CD14-positive monocyte (primary cell): ENCODE measurements at regions not wholly inside any gene's neighbourhood (a gene's known extent, or its start where the extent isn't known, plus 50 kb on each side); places are given as distances from the start of the nearest gene placed in this dataset.

Experiments
- DNase-seq, 3 donors: peaks; one replicate each; pipeline ENCODE4 v3.0.0-alpha.2; 2011 to 2022
- H2AFZ ChIP-seq: 2 replicates; pipeline ENCODE4 v1.6.0; 2012; ENCODE audit warnings: mild to moderate bottlenecking, low read depth, low read length, inconsistent platforms; ENCODE audit not compliant: insufficient read depth, poor library complexity, severe bottlenecking
- H3K27ac ChIP-seq, 2 donors: 1 replicate in 1 of 2; 2 replicates in 1 of 2; pipeline ENCODE4 v1.5.1; 2012 to 2013; ENCODE audit warnings: low read length in 2 of 2, control low read depth in 1 of 2, inconsistent platforms in 1 of 2, low read depth in 1 of 2, mild to moderate bottlenecking in 1 of 2
- H3K27me3 ChIP-seq, 2 donors: one replicate each; pipeline versions ENCODE4 v1.6.0 to v1.6.1; 2011 to 2013; ENCODE audit warnings: low read length in 2 of 2; ENCODE audit not compliant: control insufficient read depth in 2 of 2, insufficient read depth in 2 of 2
- H3K36me3 ChIP-seq, 2 donors: replicated peaks in 1 of 2; 1 replicate in 1 of 2; 2 replicates in 1 of 2; pipeline versions ENCODE4 v1.5.1 to v1.6.1; 2012 to 2013; ENCODE audit warnings: low read length in 2 of 2, control low read depth in 1 of 2, inconsistent platforms in 1 of 2, mild to moderate bottlenecking in 1 of 2; ENCODE audit not compliant: insufficient read depth in 2 of 2, control insufficient read depth in 1 of 2
- H3K4me1 ChIP-seq, 2 donors: 1 replicate in 1 of 2; 2 replicates in 1 of 2; pipeline versions ENCODE4 v1.5.1 to v1.6.1; 2012 to 2013; ENCODE audit warnings: low read length in 2 of 2, control low read depth in 1 of 2, inconsistent platforms in 1 of 2, mild to moderate bottlenecking in 1 of 2, moderate library complexity in 1 of 2; ENCODE audit not compliant: insufficient read depth in 2 of 2, control insufficient read depth in 1 of 2
- H3K4me2 ChIP-seq: replicated peaks from 2 replicates; pipeline ENCODE3; 2012; ENCODE audit warnings: low read length, moderate library complexity, mild to moderate bottlenecking; ENCODE audit not compliant: poor library complexity, severe bottlenecking; ENCODE audit errors: extremely low read depth
- H3K4me3 ChIP-seq, 3 experiments: fragments of 200-600 bp in 1 of 3; sonication (generic) in 1 of 3; replicated peaks in 1 of 3; 1 replicate in 2 of 3; 2 replicates in 1 of 3; pipeline ENCODE4 v1.5.1; 2011 to 2013; ENCODE audit warnings: low read length in 3 of 3, mild to moderate bottlenecking in 3 of 3, control low read depth in 2 of 3, low read depth in 2 of 3, inconsistent platforms in 1 of 3, moderate library complexity in 1 of 3
- H3K79me2 ChIP-seq: 2 replicates; pipeline ENCODE4 v1.6.0; 2012; ENCODE audit warnings: mild to moderate bottlenecking, control low read depth, inconsistent platforms, low read length, moderate library complexity; ENCODE audit not compliant: insufficient read depth
- H3K9ac ChIP-seq: 2 replicates; pipeline ENCODE4 v1.6.0; 2017; ENCODE audit warnings: low read length, mild to moderate bottlenecking; ENCODE audit not compliant: insufficient read depth, poor library complexity, severe bottlenecking
- H3K9me3 ChIP-seq, 2 donors: replicated peaks in 1 of 2; 1 replicate in 1 of 2; 2 replicates in 1 of 2; pipeline versions ENCODE4 v1.5.1 to v1.6.1; 2012 to 2013; ENCODE audit warnings: low read length in 2 of 2, control low read depth in 1 of 2; ENCODE audit not compliant: control insufficient read depth in 1 of 2, insufficient read depth in 1 of 2
- H4K20me1 ChIP-seq: 2 replicates; pipeline ENCODE4 v1.6.0; 2012; ENCODE audit warnings: mild to moderate bottlenecking, low read length, control low read depth, moderate library complexity; ENCODE audit not compliant: insufficient read depth
- H3K27ac Mint-ChIP-seq, 7 donors: one replicate each; pipeline ENCODE4 v1.8.0; 2020; ENCODE audit warnings: mild to moderate bottlenecking in 7 of 7, mixed read lengths in 7 of 7, moderate library complexity in 6 of 7, inconsistent platforms in 2 of 7
- H3K27me3 Mint-ChIP-seq, 3 donors: one replicate each; pipeline ENCODE4 v1.8.0; 2021 to 2022; ENCODE audit warnings: low read depth in 3 of 3, mild to moderate bottlenecking in 3 of 3, mixed read lengths in 3 of 3, moderate library complexity in 3 of 3, inconsistent platforms in 1 of 3
- H3K36me3 Mint-ChIP-seq, 2 donors: one replicate each; pipeline ENCODE4 v1.8.0; 2020; ENCODE audit warnings: mixed read lengths in 2 of 2, inconsistent platforms in 1 of 2, mild to moderate bottlenecking in 1 of 2
- H3K4me1 Mint-ChIP-seq: one replicate; pipeline ENCODE4 v1.8.0; 2020; ENCODE audit warnings: mild to moderate bottlenecking, mixed read lengths
- H3K4me3 Mint-ChIP-seq, 2 donors: one replicate each; pipeline ENCODE4 v1.8.0; 2020; ENCODE audit warnings: mild to moderate bottlenecking in 2 of 2, mixed read lengths in 2 of 2, moderate library complexity in 1 of 2
- H3K9me3 Mint-ChIP-seq, 7 donors: one replicate each; pipeline ENCODE4 v1.8.0; 2020 to 2022; ENCODE audit warnings: mixed read lengths in 7 of 7, mild to moderate bottlenecking in 6 of 7, moderate library complexity in 6 of 7, inconsistent platforms in 2 of 7
- CTCF ChIP-seq: fragments of 200-600 bp; IDR thresholded peaks from one replicate; pipeline ENCODE4 v1.8.0; 2022; ENCODE audit warnings: antibody characterized with exemption, mild to moderate bottlenecking
- WGBS: methylation state at CpG from one replicate; pipeline ENCODE4 v1.1.5; 2013; ENCODE audit warnings: missing lambda C conversion rate; ENCODE audit not compliant: insufficient coverage; 5-methylcytosine and 5-hydroxymethylcytosine counted together
- intact Hi-C, 2 donors: fragments of 100-400 bp; cut with micrococcal nuclease; formaldehyde crosslinking; loops; one replicate each; pipeline versions ENCODE4 v1.15.0 to v1.15.1; 2023

GRCh38 chr5:91906494-91906893, 523.4 kb upstream of the ARRDC3 start:
- Histone ChIP-seq H3K4me1 (no peaks in the 10 kb centered on the region), H3K27me3 (no peaks in the 10 kb centered on the region), H3K79me2 (no peaks in the 10 kb centered on the region), H3K9me3 (peaks cover 0 to 3% of the 10 kb centered on the region in 2 donors), H3K4me2 (no peak overlapping the region), H3K9ac (no peak overlapping the region), H4K20me1 (no peaks in the 10 kb centered on the region), H2AFZ (no peak overlapping the region), H3K27ac (no peak overlapping the region), H3K36me3 (no peaks in the 10 kb centered on the region), H3K4me3 (no peak overlapping the region)
- no peak for DNase-seq
- no peak overlapping the region for H3K4me3 Mint-ChIP-seq
- H3K27me3 Mint-ChIP-seq = no peaks in the 10 kb centered on the region
- H3K4me1 Mint-ChIP-seq = no peaks in the 10 kb centered on the region
- intact Hi-C loops = no loop called here
- H3K9me3 Mint-ChIP-seq = peaks cover 0 to 4% (median 0%) of the 10 kb centered on the region in 7 donors
- TF ChIP-seq CTCF = no peak
- WGBS = no CpG with 5 or more reads among the region's 1 CpG
- H3K27ac Mint-ChIP-seq = no peak overlapping the region
- no peaks in the 10 kb centered on the region for H3K36me3 Mint-ChIP-seq

GRCh38 chr5:91906027-91906426, 522.9 kb upstream of the ARRDC3 start:
- peaks cover 0 to 4% (median 0%) of the 10 kb centered on the region in 7 donors for H3K9me3 Mint-ChIP-seq
- Histone ChIP-seq H2AFZ (no peak overlapping the region), H3K79me2 (no peaks in the 10 kb centered on the region), H3K27me3 (no peaks in the 10 kb centered on the region), H4K20me1 (no peaks in the 10 kb centered on the region), H3K27ac (no peak overlapping the region), H3K9me3 (peaks cover 0 to 3% of the 10 kb centered on the region in 2 donors), H3K4me2 (no peak overlapping the region), H3K4me3 (no peak overlapping the region), H3K9ac (no peak overlapping the region), H3K4me1 (no peaks in the 10 kb centered on the region), H3K36me3 (no peaks in the 10 kb centered on the region)
- H3K4me1 Mint-ChIP-seq = no peaks in the 10 kb centered on the region
- H3K27ac Mint-ChIP-seq = peak overlapping the region in 1 of 7 donors; percentile 13
- no peak for TF ChIP-seq CTCF
- DNase-seq = no peak
- H3K27me3 Mint-ChIP-seq = no peaks in the 10 kb centered on the region
- H3K4me3 Mint-ChIP-seq = no peak overlapping the region
- no peaks in the 10 kb centered on the region for H3K36me3 Mint-ChIP-seq
- intact Hi-C loops = no loop called here
